ENCODE measurements at regions not wholly inside any gene's neighbourhood (a gene's known extent, or its start where the extent isn't known, plus 50 kb on each side); places are given as distances from the start of the nearest gene placed in this dataset.

DNA sequence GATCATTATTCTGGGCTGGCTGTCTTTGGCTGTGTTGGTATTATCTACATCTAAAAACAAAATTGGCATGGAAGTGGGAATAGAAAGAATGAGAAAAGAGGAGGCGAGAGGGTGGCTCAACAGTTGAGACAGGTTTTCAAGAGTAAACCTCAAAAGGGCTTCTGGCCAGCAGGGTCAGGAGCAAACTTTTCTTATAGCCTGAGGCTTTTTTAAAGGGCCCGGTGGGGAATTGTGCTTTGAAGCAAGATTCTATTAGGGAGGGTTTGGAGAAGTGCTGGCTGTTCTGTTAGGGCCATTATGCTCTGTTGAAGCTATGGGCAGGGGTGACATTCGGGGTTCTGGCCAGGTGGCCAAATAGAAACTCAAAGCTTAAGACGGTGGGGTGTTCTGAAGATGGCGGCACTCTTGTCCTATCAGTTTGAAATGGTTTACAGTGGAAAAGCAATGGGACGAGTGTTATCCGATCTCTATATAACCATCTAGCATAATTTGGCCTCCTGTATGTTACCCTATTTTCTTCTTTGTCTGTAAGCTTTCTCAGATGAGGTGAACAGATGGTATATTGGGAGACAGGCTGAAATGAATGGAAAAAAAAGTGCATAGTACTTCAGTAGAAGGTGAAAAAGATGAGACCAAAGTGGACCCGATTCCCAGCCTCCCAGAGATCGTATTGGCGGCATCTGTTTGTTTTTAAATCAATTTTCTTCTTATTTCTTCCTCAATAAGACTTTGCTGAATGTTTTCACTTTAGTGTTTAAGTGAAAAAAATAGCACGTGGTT, 132.1 kb upstream of the CNR1 start:
- Histone ChIP-seq H3K36me3 (no peaks in the 10 kb centered on the region), H3K9me3 (no peaks in the 10 kb centered on the region), H3K4me1 (no peaks in the 10 kb centered on the region), H3K27me3 (no peaks in the 10 kb centered on the region), H3K27ac (no peak overlapping the region), H3K4me3 (no peak overlapping the region)
- WGBS, 2 donors, result 85 to 88% methylated on average over 11 of the region's 11 CpGs
- DNase-seq (ENCODE audit: low spot score in 2 of 2), result no peak
- TF ChIP-seq, protein P1, sequence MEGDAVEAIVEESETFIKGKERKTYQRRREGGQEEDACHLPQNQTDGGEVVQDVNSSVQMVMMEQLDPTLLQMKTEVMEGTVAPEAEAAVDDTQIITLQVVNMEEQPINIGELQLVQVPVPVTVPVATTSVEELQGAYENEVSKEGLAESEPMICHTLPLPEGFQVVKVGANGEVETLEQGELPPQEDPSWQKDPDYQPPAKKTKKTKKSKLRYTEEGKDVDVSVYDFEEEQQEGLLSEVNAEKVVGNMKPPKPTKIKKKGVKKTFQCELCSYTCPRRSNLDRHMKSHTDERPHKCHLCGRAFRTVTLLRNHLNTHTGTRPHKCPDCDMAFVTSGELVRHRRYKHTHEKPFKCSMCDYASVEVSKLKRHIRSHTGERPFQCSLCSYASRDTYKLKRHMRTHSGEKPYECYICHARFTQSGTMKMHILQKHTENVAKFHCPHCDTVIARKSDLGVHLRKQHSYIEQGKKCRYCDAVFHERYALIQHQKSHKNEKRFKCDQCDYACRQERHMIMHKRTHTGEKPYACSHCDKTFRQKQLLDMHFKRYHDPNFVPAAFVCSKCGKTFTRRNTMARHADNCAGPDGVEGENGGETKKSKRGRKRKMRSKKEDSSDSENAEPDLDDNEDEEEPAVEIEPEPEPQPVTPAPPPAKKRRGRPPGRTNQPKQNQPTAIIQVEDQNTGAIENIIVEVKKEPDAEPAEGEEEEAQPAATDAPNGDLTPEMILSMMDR (IDR thresholded peaks at IDR 0.05), result no peak
- TF ChIP-seq EP300 (IDR thresholded peaks at IDR 0.05) (no peak), POLR2A (IDR thresholded peaks at IDR 0.05) (no peak)

- Histone ChIP-seq H3K4me1 (no peaks in the 10 kb centered on the region), H3K36me3 (no peaks in the 10 kb centered on the region), H3K4me3 (no peak overlapping the region), H3K9me3 (no peaks in the 10 kb centered on the region), H3K27me3 (no peaks in the 10 kb centered on the region), H3K27ac (no peak overlapping the region)
- no peak for DNase-seq (ENCODE audit: low spot score in 2 of 2)
- WGBS, 2 donors, result 52 to 68% methylated on average over 2 of the region's 2 CpGs
- TF ChIP-seq, protein P1 (IDR thresholded peaks at IDR 0.05), result no peak
- TF ChIP-seq POLR2A (IDR thresholded peaks at IDR 0.05), result no peak
- TF ChIP-seq EP300 (IDR thresholded peaks at IDR 0.05), result no peak
Observed at GRCh38 chr6:88296694-88297093, 130.5 kb upstream of the CNR1 start.

GRCh38 chr6:88295663-88296062, 129.5 kb upstream of the CNR1 start:
- Histone ChIP-seq H3K4me1 (no peaks in the 10 kb centered on the region), H3K27me3 (no peaks in the 10 kb centered on the region), H3K36me3 (no peaks in the 10 kb centered on the region), H3K27ac (no peak overlapping the region), H3K4me3 (no peak overlapping the region), H3K9me3 (peaks cover 0 to 5% (median 2%) of the 10 kb centered on the region in 4 donors)
- DNase-seq (ENCODE audit: low spot score in 2 of 2), result no peak
- 90 to 94% methylated on average over 1 of the region's 1 CpG for WGBS, 2 donors
- no peak for TF ChIP-seq EP300 (IDR thresholded peaks at IDR 0.05)
- TF ChIP-seq, protein P1 (IDR thresholded peaks at IDR 0.05), result no peak

GRCh38 chr6:88294702-88295101, 128.6 kb upstream of the CNR1 start:
- DNase-seq (ENCODE audit: low spot score in 2 of 2), result no peak
- Histone ChIP-seq H3K4me1 (no peaks in the 10 kb centered on the region), H3K36me3 (no peaks in the 10 kb centered on the region), H3K27ac (no peak overlapping the region), H3K27me3 (no peaks in the 10 kb centered on the region), H3K9me3 (peaks cover 0 to 7% (median 3%) of the 10 kb centered on the region in 4 donors), H3K4me3 (no peak overlapping the region)
- 77 to 88% methylated on average over 1 of the region's 1 CpG for WGBS, 2 donors
- TF ChIP-seq POLR2A (IDR thresholded peaks at IDR 0.05) (no peak), EP300 (IDR thresholded peaks at IDR 0.05) (no peak)
- TF ChIP-seq, protein P1 (IDR thresholded peaks at IDR 0.05), result no peak

DNA sequence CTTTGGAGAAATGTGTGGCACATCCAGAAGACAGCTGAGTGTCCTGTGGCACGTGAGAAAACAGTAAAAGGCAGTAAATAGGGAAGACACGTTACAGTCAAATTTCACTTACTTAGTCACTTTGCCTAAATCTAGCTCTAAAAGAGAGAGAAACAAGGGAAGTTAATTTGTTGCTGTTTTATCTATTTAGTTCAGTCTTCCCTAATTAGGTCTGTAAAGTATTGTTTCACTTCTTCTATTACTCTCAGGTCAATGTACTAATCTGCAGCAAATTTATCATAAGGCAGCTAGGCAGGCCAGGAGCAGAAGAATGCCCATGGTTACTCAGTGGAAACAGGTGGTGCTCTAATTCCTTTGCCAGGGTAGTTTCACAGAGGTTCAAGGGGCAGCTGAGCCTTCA, 124.3 kb upstream of the CNR1 start:
- TF ChIP-seq POLR2A (IDR thresholded peaks at IDR 0.05), result no peak
- TF ChIP-seq, protein P1 (IDR thresholded peaks at IDR 0.05), result no peak
- no peak for TF ChIP-seq EP300 (IDR thresholded peaks at IDR 0.05)
- H3K27ac ChIP-seq, result no peak overlapping the region
- no peaks in the 10 kb centered on the region for H3K36me3 ChIP-seq
- H3K9me3 ChIP-seq, result peaks cover 0 to 30% (median 8%) of the 10 kb centered on the region in 4 donors
- no peak for DNase-seq (ENCODE audit: low spot score in 2 of 2)
- WGBS, 2 donors, result 64 to 74% methylated on average over 2 of the region's 2 CpGs
- H3K4me1 ChIP-seq, result no peaks in the 10 kb centered on the region
- H3K27me3 ChIP-seq, result no peaks in the 10 kb centered on the region
- H3K4me3 ChIP-seq, result no peak overlapping the region

Data from tibial nerve (tissue), 4 donors.